ENCODE measurements at regions not wholly inside any gene's neighbourhood (a gene's known extent, or its start where the extent isn't known, plus 50 kb on each side); places are given as distances from the start of the nearest gene placed in this dataset.
A peak's percentile ranks its signal among the peaks of the same experiment; 100 is the strongest.

DNA sequence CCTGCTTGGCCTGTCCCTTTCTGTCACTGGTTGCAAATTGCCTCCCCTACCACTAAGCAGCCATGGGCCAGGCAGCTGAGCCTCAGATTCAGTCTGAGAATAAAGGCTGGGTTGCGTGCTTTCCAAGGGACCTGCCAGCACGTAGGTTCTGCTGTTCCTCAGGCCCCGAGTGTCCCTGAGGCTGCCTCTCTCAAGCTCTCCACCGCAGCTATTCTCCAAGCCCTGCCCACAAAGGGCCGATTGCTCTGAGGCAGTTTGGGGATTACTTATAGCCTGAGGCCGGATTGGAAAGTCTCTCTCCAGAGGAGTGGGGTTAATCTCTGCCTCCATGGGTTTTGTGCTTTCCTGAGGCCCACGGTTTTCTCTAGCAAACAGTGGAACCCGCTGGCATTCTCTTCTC is 590.7 kb downstream of the BCOR start:
- Mint-ChIP-seq H3K9me3 (peaks cover 11% of the 10 kb centered on the region), H3K4me1 (ENCODE audit: low read depth) (peaks cover 25% of the 10 kb centered on the region), H3K27ac (no peak overlapping the region), H3K4me3 (no peak overlapping the region), H3K27me3 (no peaks in the 10 kb centered on the region), H3K36me3 (ENCODE audit: low read depth) (no peaks in the 10 kb centered on the region)
- ChIA-PET CTCF (interaction anchor here (1.4 kb wide), 1 partner anchor 239 kb away, joined by 3 read pairs; no protein-coding TSS in a partner anchor), POLR2A (no interaction called here)
- TF ChIP-seq, protein P1, sequence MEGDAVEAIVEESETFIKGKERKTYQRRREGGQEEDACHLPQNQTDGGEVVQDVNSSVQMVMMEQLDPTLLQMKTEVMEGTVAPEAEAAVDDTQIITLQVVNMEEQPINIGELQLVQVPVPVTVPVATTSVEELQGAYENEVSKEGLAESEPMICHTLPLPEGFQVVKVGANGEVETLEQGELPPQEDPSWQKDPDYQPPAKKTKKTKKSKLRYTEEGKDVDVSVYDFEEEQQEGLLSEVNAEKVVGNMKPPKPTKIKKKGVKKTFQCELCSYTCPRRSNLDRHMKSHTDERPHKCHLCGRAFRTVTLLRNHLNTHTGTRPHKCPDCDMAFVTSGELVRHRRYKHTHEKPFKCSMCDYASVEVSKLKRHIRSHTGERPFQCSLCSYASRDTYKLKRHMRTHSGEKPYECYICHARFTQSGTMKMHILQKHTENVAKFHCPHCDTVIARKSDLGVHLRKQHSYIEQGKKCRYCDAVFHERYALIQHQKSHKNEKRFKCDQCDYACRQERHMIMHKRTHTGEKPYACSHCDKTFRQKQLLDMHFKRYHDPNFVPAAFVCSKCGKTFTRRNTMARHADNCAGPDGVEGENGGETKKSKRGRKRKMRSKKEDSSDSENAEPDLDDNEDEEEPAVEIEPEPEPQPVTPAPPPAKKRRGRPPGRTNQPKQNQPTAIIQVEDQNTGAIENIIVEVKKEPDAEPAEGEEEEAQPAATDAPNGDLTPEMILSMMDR (IDR thresholded peaks at IDR 0.05): no peak
- intact Hi-C loops (cut with micrococcal nuclease): no loop called here
- no peak for ATAC-seq
- DNase-seq: no peak

DNA sequence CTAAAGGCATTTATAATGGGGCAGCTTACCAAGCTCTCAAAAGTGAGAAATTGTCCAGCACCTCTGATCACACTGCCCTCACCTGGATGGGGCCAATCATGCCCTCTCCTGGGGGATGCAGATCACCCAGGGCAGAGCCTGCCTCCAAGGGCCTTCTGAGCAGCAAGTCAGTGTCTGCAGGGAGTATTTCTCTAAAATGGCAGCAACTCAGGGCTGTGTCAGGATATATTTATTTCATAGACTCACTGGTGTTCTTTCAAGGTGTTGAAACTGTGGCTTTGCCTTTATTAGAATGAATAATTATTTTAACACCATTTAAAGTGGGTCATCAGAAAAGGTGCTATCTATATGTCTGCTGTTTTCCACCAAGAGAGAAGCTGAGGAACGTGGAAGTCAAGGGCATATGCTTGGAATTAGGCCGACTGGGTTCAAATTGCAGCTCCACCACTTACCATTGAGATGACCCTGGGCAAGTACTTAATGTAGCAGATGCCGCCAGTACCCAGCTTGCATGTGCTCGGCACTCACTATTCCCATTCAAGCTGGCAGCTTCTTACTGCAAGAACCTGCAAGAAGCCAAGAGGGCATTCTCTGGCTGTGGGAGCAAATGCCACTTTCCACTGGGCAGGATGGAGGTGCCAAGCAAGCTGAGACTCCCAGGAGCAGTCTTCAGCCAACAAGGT is 590.0 kb downstream of the BCOR start:
- TF ChIP-seq, protein P1 (IDR thresholded peaks at IDR 0.05): no peak
- ChIA-PET CTCF (interaction anchor here (1.4 kb wide), 1 partner anchor 240 kb away, joined by 3 read pairs; no protein-coding TSS in a partner anchor), POLR2A (interaction anchor here (0.7 kb wide), 1 partner anchor 26 kb away, joined by 3 read pairs; no protein-coding TSS in a partner anchor)
- Mint-ChIP-seq H3K4me3 (no peak overlapping the region), H3K27ac (no peak overlapping the region), H3K36me3 (ENCODE audit: low read depth) (no peaks in the 10 kb centered on the region), H3K9me3 (peaks cover 11% of the 10 kb centered on the region), H3K27me3 (no peaks in the 10 kb centered on the region), H3K4me1 (ENCODE audit: low read depth) (peaks cover 25% of the 10 kb centered on the region)
- ATAC-seq (no peak), DNase-seq (no peak)
- intact Hi-C loops (cut with micrococcal nuclease): no loop called here

GRCh38 chrX:39508300-39508692 is 589.5 kb downstream of the BCOR start:
- peaks cover 11% of the 10 kb centered on the region for H3K9me3 Mint-ChIP-seq
- no peak overlapping the region for H3K4me3 Mint-ChIP-seq
- TF ChIP-seq, protein P1 (IDR thresholded peaks at IDR 0.05): no peak
- intact Hi-C loops (cut with micrococcal nuclease): no loop called here
- peak overlapping the region; percentile 46 for H3K27ac Mint-ChIP-seq
- H3K4me1 Mint-ChIP-seq (ENCODE audit: low read depth): peaks cover 25% of the 10 kb centered on the region
- no peaks in the 10 kb centered on the region for H3K36me3 Mint-ChIP-seq (ENCODE audit: low read depth)
- ChIA-PET CTCF (interaction anchor here (1.4 kb wide), 1 partner anchor 240 kb away, joined by 3 read pairs; no protein-coding TSS in a partner anchor), POLR2A (interaction anchor here (0.7 kb wide), 1 partner anchor 27 kb away, joined by 3 read pairs; no protein-coding TSS in a partner anchor)
- H3K27me3 Mint-ChIP-seq: no peaks in the 10 kb centered on the region
- peak; percentile 46 for DNase-seq
- peak; percentile 86 for ATAC-seq

GRCh38 chrX:39509157-39509556 is 588.6 kb downstream of the BCOR start:
- intact Hi-C loops (cut with micrococcal nuclease): no loop called here
- ATAC-seq (no peak), DNase-seq (no peak)
- TF ChIP-seq, protein P1 (IDR thresholded peaks at IDR 0.05): no peak
- H3K9me3 Mint-ChIP-seq: peaks cover 11% of the 10 kb centered on the region
- POLR2A ChIA-PET: no interaction called here
- H3K4me1 Mint-ChIP-seq (ENCODE audit: low read depth): peaks cover 20% of the 10 kb centered on the region
- no peaks in the 10 kb centered on the region for H3K36me3 Mint-ChIP-seq (ENCODE audit: low read depth)
- H3K27me3 Mint-ChIP-seq: no peaks in the 10 kb centered on the region
- CTCF ChIA-PET: no interaction called here
- H3K4me3 Mint-ChIP-seq: no peak overlapping the region
- no peak overlapping the region for H3K27ac Mint-ChIP-seq

DNA sequence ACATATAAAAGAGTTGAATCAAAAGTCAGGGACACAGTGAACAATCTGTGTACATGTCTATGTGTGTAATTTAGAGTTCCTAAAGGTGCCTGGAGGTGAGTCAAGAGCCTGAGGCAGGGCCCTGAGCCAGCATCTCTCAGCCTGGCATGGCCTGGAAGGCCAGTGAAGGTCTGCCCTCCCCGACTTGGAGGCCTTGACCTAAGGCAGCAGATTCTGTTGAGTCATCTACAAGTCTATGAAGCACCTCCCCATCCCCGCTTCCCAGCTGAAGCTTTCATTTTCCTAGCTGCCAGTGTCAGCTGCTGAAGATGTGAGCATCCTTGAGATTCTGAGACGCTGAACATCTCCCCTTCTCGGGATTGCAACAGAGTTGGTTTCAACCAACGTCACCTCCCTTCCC is 583.9 kb downstream of the BCOR start:
- ATAC-seq: no peak
- CTCF ChIA-PET: no interaction called here

More for the DNA sequence above, 583.9 kb downstream of the BCOR start:
- H3K9me3 Mint-ChIP-seq: peaks cover 11% of the 10 kb centered on the region
- intact Hi-C loops (cut with micrococcal nuclease): no loop called here
- POLR2A ChIA-PET: no interaction called here
- H3K4me1 Mint-ChIP-seq (ENCODE audit: low read depth): peaks cover 1% of the 10 kb centered on the region
- H3K36me3 Mint-ChIP-seq (ENCODE audit: low read depth): no peaks in the 10 kb centered on the region
- H3K27ac Mint-ChIP-seq: no peak overlapping the region
- DNase-seq: no peak
- no peaks in the 10 kb centered on the region for H3K27me3 Mint-ChIP-seq
- H3K4me3 Mint-ChIP-seq: no peak overlapping the region
- TF ChIP-seq, protein P1 (IDR thresholded peaks at IDR 0.05): no peak
